ENCODE measurements at regions not wholly inside any gene's neighbourhood (a gene's known extent, or its start where the extent isn't known, plus 50 kb on each side); places are given as distances from the start of the nearest gene placed in this dataset.
"Not testable (repeated sequence)": the region's sequence is repeated elsewhere in the genome, so short reads cannot be mapped to it uniquely, and the experiment has no call there.

DNA sequence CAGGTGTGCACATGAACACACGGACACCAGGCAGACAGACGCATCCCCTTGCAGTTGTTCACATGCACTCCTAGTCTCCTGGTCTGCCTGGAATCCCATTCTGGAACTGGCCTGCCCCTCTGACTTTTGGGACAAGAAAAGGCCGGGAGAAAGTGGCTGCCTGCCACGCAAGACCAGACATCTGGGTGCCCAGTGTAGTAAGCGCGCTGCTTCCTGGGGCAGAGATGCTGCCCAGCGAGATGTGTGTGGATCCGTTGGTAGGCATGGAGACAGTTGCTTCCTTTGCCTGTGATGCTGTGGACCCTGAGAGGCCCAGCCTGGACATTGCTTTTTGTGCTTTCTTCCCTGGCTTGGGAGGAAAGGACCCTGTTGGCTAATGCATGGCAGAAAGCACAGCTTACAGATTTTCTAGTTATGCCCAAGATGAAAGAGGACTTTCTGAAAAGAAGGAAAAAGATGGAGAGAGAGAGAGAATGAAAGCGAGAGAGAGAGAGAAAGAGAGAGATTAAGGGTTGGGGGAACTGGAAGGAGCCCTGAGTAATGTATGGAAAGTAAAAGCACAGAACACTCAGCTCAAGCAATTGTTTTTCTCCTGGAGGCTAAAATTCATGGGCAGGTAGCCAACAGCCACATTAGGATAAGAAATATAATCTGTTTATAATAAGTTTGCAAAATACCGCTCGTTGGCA, 235.3 kb downstream of the BCL2L11 start:
- not testable (repeated sequence) for H3K23ac ChIP-seq (ENCODE audit: insufficient read length, low read depth, low read length); H3K9ac ChIP-seq (ENCODE audit: extremely low read depth, insufficient read length, low read length); H4K8ac ChIP-seq (replicated peaks; ENCODE audit: insufficient read length, low read depth, low read length); H4K20me1 ChIP-seq (ENCODE audit: control insufficient read depth, insufficient read depth, insufficient read length); H2BK20ac ChIP-seq (ENCODE audit: low read depth, low read length, poor library complexity, severe bottlenecking); H4K5ac ChIP-seq (ENCODE audit: insufficient read length, low read depth, low read length); H3K4ac ChIP-seq (ENCODE audit: low read depth, low read length); H3K9me3 ChIP-seq (ENCODE audit: control insufficient read depth, low read depth, low read length); H2BK15ac ChIP-seq (ENCODE audit: low read depth, low read length); H3K9me3 Mint-ChIP-seq; H2BK12ac ChIP-seq (ENCODE audit: insufficient read length, low read depth, low read length); H3T11ph ChIP-seq (ENCODE audit: low read length); H3K79me1 ChIP-seq (ENCODE audit: insufficient read depth, low read depth, low read length, poor library complexity, severe bottlenecking); H3K4me3 Mint-ChIP-seq; H3K18ac ChIP-seq (ENCODE audit: insufficient read length, low read depth, low read length); H3K79me2 ChIP-seq (ENCODE audit: insufficient read depth, low read length); H3K14ac ChIP-seq (ENCODE audit: insufficient read depth, low read length); H3K27ac ChIP-seq (ENCODE audit: insufficient read length, low read depth, low read length); H4K91ac ChIP-seq (ENCODE audit: insufficient read length, low read depth, low read length); H3K56ac ChIP-seq (ENCODE audit: insufficient read length, low read depth, low read length); H3K36me3 Mint-ChIP-seq (ENCODE audit: insufficient read depth in 1 of 3, low read depth in 3 of 3); H2AFZ ChIP-seq (ENCODE audit: low read length); H3K23me2 ChIP-seq (ENCODE audit: insufficient read length, low read depth, low read length, poor library complexity, severe bottlenecking); DNase-seq; H2BK5ac ChIP-seq (ENCODE audit: insufficient read length, low read length); H3K27me3 ChIP-seq (ENCODE audit: insufficient read depth, low read length); H3K4me2 ChIP-seq (ENCODE audit: insufficient read depth, insufficient read length, low read length); H3K4me1 ChIP-seq (ENCODE audit: insufficient read depth, low read length); H3K27ac Mint-ChIP-seq; H2BK120ac ChIP-seq (ENCODE audit: low read depth, low read length, poor library complexity, severe bottlenecking); H3K27me3 Mint-ChIP-seq (ENCODE audit: low read depth); H3K4me1 Mint-ChIP-seq; H2AK5ac ChIP-seq (ENCODE audit: insufficient read length, low read length)
- WGBS (ENCODE audit: extremely low coverage, insufficient read length, low lambda C conversion rate): no CpG with 5 or more reads among the region's 11 CpGs

DNA sequence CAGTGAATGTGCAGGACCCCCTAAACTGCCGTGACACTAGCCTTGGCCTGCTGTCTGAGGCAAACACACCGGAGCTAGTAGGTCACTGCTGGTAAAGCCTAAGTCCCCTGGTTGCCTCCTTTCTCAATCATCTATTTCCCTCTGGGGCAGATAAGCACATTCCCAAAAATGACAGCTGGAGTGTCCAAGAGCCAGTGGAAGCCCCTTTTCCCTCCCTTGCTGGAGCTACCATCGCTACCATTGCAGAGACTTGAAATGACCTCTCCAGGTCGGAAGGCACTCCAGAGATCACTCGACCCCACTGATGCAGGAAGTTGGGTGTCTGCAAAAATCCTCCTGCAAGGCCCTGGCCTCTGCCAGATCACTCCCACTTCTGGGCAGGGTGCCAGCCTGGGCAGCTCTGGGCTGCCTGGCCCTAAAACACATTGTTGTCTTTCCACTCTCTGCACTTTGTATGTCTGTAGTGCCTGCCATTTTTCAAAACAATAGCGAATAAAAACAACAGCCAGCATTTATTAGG, 235.9 kb downstream of the BCL2L11 start:
- H3K4me3 Mint-ChIP-seq; H3K27me3 ChIP-seq (ENCODE audit: insufficient read depth, low read length); H4K20me1 ChIP-seq (ENCODE audit: control insufficient read depth, insufficient read depth, insufficient read length); H2BK15ac ChIP-seq (ENCODE audit: low read depth, low read length); H3K4ac ChIP-seq (ENCODE audit: low read depth, low read length); H2AK5ac ChIP-seq (ENCODE audit: insufficient read length, low read length); H3K18ac ChIP-seq (ENCODE audit: insufficient read length, low read depth, low read length); H3K14ac ChIP-seq (ENCODE audit: insufficient read depth, low read length); H3K23me2 ChIP-seq (ENCODE audit: insufficient read length, low read depth, low read length, poor library complexity, severe bottlenecking); H2AFZ ChIP-seq (ENCODE audit: low read length); H3K9me3 ChIP-seq (ENCODE audit: control insufficient read depth, low read depth, low read length); H3K27ac Mint-ChIP-seq; H3K4me1 ChIP-seq (ENCODE audit: insufficient read depth, low read length); H4K91ac ChIP-seq (ENCODE audit: insufficient read length, low read depth, low read length); H3K4me2 ChIP-seq (ENCODE audit: insufficient read depth, insufficient read length, low read length); DNase-seq; H3K79me2 ChIP-seq (ENCODE audit: insufficient read depth, low read length); H3K9ac ChIP-seq (ENCODE audit: extremely low read depth, insufficient read length, low read length); H3K36me3 Mint-ChIP-seq (ENCODE audit: insufficient read depth in 1 of 3, low read depth in 3 of 3); H3K23ac ChIP-seq (ENCODE audit: insufficient read length, low read depth, low read length); H3K27me3 Mint-ChIP-seq (ENCODE audit: low read depth); H3K4me1 Mint-ChIP-seq; H2BK20ac ChIP-seq (ENCODE audit: low read depth, low read length, poor library complexity, severe bottlenecking); H4K8ac ChIP-seq (replicated peaks; ENCODE audit: insufficient read length, low read depth, low read length); H3T11ph ChIP-seq (ENCODE audit: low read length); H3K27ac ChIP-seq (ENCODE audit: insufficient read length, low read depth, low read length); H2BK120ac ChIP-seq (ENCODE audit: low read depth, low read length, poor library complexity, severe bottlenecking); H3K79me1 ChIP-seq (ENCODE audit: insufficient read depth, low read depth, low read length, poor library complexity, severe bottlenecking); H2BK12ac ChIP-seq (ENCODE audit: insufficient read length, low read depth, low read length); H3K56ac ChIP-seq (ENCODE audit: insufficient read length, low read depth, low read length); H2BK5ac ChIP-seq (ENCODE audit: insufficient read length, low read length); H4K5ac ChIP-seq (ENCODE audit: insufficient read length, low read depth, low read length); H3K9me3 Mint-ChIP-seq: not testable (repeated sequence)
- no CpG with 5 or more reads among the region's 6 CpGs for WGBS (ENCODE audit: extremely low coverage, insufficient read length, low lambda C conversion rate)

Measured in H9 (cell line).